ENCODE measurements at regions not wholly inside any gene's neighbourhood (a gene's known extent, or its start where the extent isn't known, plus 50 kb on each side); places are given as distances from the start of the nearest gene placed in this dataset.

DNA sequence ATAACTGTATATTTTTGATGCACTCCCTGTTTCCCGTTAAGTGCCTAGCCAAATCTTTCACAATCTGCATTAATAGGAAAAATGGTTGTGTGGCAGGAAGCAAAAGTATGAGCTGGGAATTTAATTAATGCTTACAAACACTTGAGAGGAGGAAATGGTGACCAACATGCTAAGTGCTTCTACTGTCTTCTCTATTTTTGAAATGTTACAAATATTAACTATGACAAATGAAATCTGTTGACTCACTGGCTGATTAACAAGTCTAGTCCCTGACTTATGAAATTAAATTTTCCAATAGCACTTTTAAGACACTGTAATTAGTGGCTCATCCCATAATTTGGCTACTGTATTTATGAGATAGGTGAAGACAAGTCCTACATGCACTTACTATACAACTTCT lies 446.9 kb upstream of the DPPA4 start:
- no peak for TF ChIP-seq POLR2A (IDR thresholded peaks at IDR 0.05; ENCODE audit: low read length)
- no peak for TF ChIP-seq GATA1 (IDR thresholded peaks at IDR 0.05; ENCODE audit: low read depth, low read length)

All from erythroblast (primary cell).